ENCODE measurements at regions not wholly inside any gene's neighbourhood (a gene's known extent, or its start where the extent isn't known, plus 50 kb on each side); places are given as distances from the start of the nearest gene placed in this dataset.

DNA sequence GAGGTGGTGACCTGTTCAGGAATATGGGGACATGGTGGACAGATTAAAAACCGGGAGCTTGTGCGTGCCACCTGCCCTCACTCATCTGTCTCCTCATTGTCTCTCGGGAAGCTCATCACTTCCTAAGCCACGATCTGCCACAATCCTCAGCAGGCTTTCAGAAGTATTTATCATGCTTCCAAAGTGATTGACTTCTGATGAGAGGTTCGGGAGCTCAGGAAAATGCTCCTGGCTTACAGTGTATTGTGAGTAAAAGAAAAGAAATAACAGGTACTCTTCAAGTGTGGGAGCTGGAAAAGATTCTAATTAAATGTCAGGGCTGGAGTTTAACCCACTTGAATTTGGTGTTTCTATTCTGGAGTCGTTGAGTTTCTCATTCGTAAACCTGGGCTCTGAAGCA is 91.9 kb upstream of the DRD2 start:
- WGBS, 3 donors: 88 to 98% (median 90%) methylated on average over 7 of the region's 7 CpGs
- intact Hi-C loops (cut with DNase I): no loop called here

DNA sequence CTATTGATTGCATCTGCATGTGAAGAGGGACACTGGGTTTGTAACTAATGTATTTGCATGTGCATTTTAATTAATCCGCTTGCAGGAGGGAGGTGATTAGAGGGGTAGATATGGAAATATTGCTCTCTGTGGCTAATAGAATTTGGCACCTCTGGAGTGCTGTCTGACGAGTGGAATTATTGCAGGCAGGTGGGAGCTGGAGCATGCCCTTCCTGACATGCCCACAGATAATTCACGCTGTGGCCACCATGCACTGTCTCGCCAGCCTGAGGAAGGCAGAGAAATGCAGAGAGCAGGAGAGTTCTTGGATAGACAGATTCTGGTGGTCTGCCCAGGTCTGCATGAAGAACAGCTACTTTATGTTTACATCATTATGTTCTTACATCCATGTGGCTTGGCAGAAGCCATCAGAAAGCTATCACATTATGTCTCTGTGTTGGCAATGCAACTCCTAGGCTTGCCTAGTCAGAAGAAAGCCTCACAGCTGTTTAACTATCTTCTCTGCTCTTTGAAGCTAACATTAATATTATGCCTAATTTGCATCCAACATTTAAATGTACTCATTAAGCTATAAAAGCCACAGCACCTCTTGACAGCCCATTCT is 89.4 kb upstream of the DRD2 start:
- H3K4me1 ChIP-seq (ENCODE audit: insufficient read depth): no peaks in the 10 kb centered on the region
- no peaks in the 10 kb centered on the region for H3K36me3 ChIP-seq
- no peak for TF ChIP-seq POLR2A (IDR thresholded peaks at IDR 0.05)
- no peak for TF ChIP-seq EP300 (IDR thresholded peaks at IDR 0.05)
- TF ChIP-seq, protein P1, sequence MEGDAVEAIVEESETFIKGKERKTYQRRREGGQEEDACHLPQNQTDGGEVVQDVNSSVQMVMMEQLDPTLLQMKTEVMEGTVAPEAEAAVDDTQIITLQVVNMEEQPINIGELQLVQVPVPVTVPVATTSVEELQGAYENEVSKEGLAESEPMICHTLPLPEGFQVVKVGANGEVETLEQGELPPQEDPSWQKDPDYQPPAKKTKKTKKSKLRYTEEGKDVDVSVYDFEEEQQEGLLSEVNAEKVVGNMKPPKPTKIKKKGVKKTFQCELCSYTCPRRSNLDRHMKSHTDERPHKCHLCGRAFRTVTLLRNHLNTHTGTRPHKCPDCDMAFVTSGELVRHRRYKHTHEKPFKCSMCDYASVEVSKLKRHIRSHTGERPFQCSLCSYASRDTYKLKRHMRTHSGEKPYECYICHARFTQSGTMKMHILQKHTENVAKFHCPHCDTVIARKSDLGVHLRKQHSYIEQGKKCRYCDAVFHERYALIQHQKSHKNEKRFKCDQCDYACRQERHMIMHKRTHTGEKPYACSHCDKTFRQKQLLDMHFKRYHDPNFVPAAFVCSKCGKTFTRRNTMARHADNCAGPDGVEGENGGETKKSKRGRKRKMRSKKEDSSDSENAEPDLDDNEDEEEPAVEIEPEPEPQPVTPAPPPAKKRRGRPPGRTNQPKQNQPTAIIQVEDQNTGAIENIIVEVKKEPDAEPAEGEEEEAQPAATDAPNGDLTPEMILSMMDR (IDR thresholded peaks at IDR 0.05): no peak
- no peak overlapping the region for H3K27ac ChIP-seq
- no peak overlapping the region for H3K4me3 ChIP-seq
- DNase-seq: no peak
- H3K27me3 ChIP-seq: no peaks in the 10 kb centered on the region
- intact Hi-C loops (cut with DNase I): no loop called here
- 39 to 57% (median 55%) methylated on average over 4 of the region's 4 CpGs for WGBS, 3 donors
- H3K9me3 ChIP-seq: no peaks in the 10 kb centered on the region

More for the DNA sequence above, 91.9 kb upstream of the DRD2 start:
- Histone ChIP-seq H3K27me3 (no peaks in the 10 kb centered on the region), H3K9me3 (no peaks in the 10 kb centered on the region), H3K27ac (no peak overlapping the region), H3K4me1 (ENCODE audit: insufficient read depth) (no peaks in the 10 kb centered on the region), H3K4me3 (no peak overlapping the region), H3K36me3 (no peaks in the 10 kb centered on the region)
- TF ChIP-seq POLR2A (IDR thresholded peaks at IDR 0.05) (no peak), EP300 (IDR thresholded peaks at IDR 0.05) (no peak)
- TF ChIP-seq, protein P1 (IDR thresholded peaks at IDR 0.05): no peak
- DNase-seq: no peak

DNA sequence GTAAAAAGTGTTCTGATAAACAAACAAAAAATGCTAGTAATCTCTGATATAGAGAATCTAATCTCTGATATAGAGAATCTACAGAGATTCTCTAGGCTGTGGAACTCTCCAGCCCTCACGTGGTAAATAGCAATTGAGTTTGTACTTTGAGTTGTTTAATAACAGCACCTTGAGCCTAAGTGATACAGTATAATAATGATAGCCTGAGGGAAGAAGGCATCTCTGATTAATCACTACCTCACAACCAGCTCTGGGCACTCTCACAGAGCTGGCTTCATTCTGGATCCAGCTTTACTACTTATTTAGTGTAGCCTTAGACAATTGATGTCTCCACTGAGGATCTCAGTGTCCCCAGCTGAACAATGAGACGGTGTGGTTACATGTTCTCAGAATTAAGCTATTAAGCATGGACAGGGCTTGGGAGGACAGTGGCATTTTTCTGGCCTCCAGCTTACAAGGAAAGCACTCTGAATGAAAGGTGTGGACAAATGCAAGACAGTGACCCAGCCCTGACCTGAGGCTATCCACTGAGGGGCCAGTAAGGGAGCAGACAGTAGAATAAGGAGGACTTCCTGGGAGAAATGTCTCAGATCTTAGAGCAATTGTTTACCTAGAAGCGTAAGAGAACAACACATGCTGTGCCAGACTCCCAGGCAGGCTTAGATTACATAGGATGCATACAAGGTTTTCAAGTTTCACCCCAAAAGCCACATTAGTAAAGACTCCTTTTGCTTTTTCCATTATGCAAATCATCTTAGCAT is 88.7 kb upstream of the DRD2 start:
- 51 to 61% (median 58%) methylated on average over 3 of the region's 3 CpGs for WGBS, 3 donors
- DNase-seq: no peak
- Histone ChIP-seq H3K36me3 (no peaks in the 10 kb centered on the region), H3K27ac (no peak overlapping the region), H3K27me3 (no peaks in the 10 kb centered on the region), H3K4me3 (no peak overlapping the region), H3K4me1 (ENCODE audit: insufficient read depth) (no peaks in the 10 kb centered on the region), H3K9me3 (no peaks in the 10 kb centered on the region)
- intact Hi-C loops (cut with DNase I): no loop called here
- TF ChIP-seq POLR2A (IDR thresholded peaks at IDR 0.05) (no peak), EP300 (IDR thresholded peaks at IDR 0.05) (no peak)
- TF ChIP-seq, protein P1 (IDR thresholded peaks at IDR 0.05): no peak

DNA sequence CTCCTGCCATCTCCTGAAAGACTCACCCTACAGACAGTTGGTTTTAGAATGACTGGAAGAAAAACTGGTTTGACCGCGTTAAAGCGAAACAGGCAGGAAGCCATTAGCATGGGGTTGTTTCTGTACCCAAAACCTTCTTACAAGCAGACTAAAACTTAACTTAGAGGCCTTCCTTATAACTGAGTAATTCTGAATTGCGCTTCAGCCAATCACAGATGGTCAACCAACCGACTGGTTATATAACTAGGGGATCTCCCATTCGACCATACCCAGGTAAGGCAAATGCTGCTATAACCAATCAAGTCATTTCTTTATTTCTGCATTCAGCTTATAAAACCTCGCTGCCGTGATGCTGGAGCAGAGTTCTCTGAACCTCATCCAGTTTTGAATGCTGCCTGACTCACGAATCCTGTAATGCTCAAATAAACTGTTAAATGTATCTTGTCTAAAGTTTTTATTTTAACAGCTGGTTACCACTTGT is 87.8 kb upstream of the DRD2 start:
- 59 to 68% (median 61%) methylated on average over 9 of the region's 9 CpGs for WGBS, 3 donors
- no peak overlapping the region for H3K4me3 ChIP-seq
- no peak for DNase-seq
- no peaks in the 10 kb centered on the region for H3K27me3 ChIP-seq
- no peak overlapping the region for H3K27ac ChIP-seq
- H3K36me3 ChIP-seq: no peaks in the 10 kb centered on the region
- TF ChIP-seq EP300 (IDR thresholded peaks at IDR 0.05) (no peak), POLR2A (IDR thresholded peaks at IDR 0.05) (no peak)
- TF ChIP-seq, protein P1 (IDR thresholded peaks at IDR 0.05): no peak
- no peaks in the 10 kb centered on the region for H3K9me3 ChIP-seq
- intact Hi-C loops (cut with DNase I): no loop called here
- no peaks in the 10 kb centered on the region for H3K4me1 ChIP-seq (ENCODE audit: insufficient read depth)
